KMS-11 (cell line): ENCODE measurements at regions not wholly inside any gene's neighbourhood (a gene's known extent, or its start where the extent isn't known, plus 50 kb on each side); places are given as distances from the start of the nearest gene placed in this dataset.

Source experiments
- H2AFZ ChIP-seq: fragments of 200-600 bp; sonication (generic); 2 replicates; pipeline ENCODE4 v1.6.1; 2016; ENCODE audit warnings: antibody characterized with exemption, mixed run types, low read depth
- H3K27ac ChIP-seq: fragments of 200-600 bp; sonication (generic); 2 replicates; pipeline ENCODE4 v1.6.1; 2016; ENCODE audit warnings: mild to moderate bottlenecking, mixed run types
- H3K27me3 ChIP-seq: fragments of 200-600 bp; sonication (generic); 2 replicates; pipeline ENCODE4 v1.6.1; 2017; ENCODE audit warnings: mild to moderate bottlenecking, low read depth, mixed run types, moderate library complexity; ENCODE audit not compliant: insufficient read depth
- H3K36me3 ChIP-seq: fragments of 200-600 bp; sonication (generic); 2 replicates; pipeline ENCODE4 v1.6.1; 2017; ENCODE audit warnings: mild to moderate bottlenecking, mixed run types; ENCODE audit not compliant: insufficient read depth
- H3K4me1 ChIP-seq: fragments of 200-600 bp; sonication (generic); 2 replicates; pipeline ENCODE4 v1.6.1; 2016; ENCODE audit warnings: mild to moderate bottlenecking, low read depth, mixed run types; ENCODE audit not compliant: poor library complexity, severe bottlenecking
- H3K4me2 ChIP-seq: fragments of 200-600 bp; sonication (generic); 2 replicates; pipeline ENCODE4 v1.7.0; 2016; ENCODE audit warnings: mild to moderate bottlenecking, mixed run types
- H3K4me3 ChIP-seq: fragments of 200-600 bp; sonication (generic); IDR thresholded peaks from 2 replicates; pipeline ENCODE4 v1.6.1; 2017; ENCODE audit warnings: low read depth, low read length, mixed read lengths; ENCODE audit not compliant: insufficient read depth
- H3K79me2 ChIP-seq: fragments of 200-600 bp; sonication (generic); 2 replicates; pipeline ENCODE4 v1.6.1; 2016; ENCODE audit warnings: low read depth, mixed run types; ENCODE audit not compliant: insufficient read depth
- H3K9ac ChIP-seq: fragments of 200-600 bp; sonication (generic); 2 replicates; pipeline ENCODE4 v1.6.1; 2016; ENCODE audit warnings: mild to moderate bottlenecking, mixed run types
- H4K20me1 ChIP-seq: fragments of 200-600 bp; sonication (generic); 2 replicates; pipeline ENCODE4 v1.6.1; 2016; ENCODE audit warnings: mild to moderate bottlenecking, mixed run types; ENCODE audit not compliant: insufficient read depth
- CTCF ChIP-seq: fragments of 200-600 bp; sonication (generic); conservative IDR thresholded peaks from 2 replicates; pipeline ENCODE4 v1.6.1; 2017; ENCODE audit warnings: low read depth, mild to moderate bottlenecking, antibody characterized with exemption, low read length, moderate library complexity, mixed read lengths

DNA sequence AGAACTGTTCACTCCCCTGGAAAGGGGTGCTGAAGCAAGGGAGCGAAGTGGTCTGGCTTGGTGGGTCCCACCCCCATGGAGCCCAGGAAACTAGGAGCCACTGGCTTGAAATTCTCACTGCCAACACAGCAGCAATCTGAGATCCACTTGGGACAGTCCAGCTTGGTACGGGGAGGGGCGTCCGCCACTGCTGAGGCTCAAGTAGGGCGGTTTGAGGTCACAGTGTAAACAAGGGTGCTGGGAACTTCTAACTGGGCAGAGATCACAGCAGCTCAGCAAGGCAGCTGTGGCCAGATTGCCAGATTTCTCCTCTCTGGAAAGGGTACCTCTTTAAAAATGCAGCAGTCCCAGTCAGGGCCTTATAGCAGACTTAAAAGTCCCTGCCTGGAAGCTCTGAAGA is 53.9 kb upstream of the GALNTL6 start:
- no peaks in the 10 kb centered on the region for H3K36me3 ChIP-seq
- H4K20me1 ChIP-seq: no peaks in the 10 kb centered on the region
- H3K27me3 ChIP-seq: no peaks in the 10 kb centered on the region
- no peak overlapping the region for H3K27ac ChIP-seq
- no peak for TF ChIP-seq CTCF
- H3K4me1 ChIP-seq: no peaks in the 10 kb centered on the region
- no peak overlapping the region for H3K4me2 ChIP-seq
- H3K79me2 ChIP-seq: no peaks in the 10 kb centered on the region
- no peak overlapping the region for H3K4me3 ChIP-seq
- no peak overlapping the region for H3K9ac ChIP-seq
- H2AFZ ChIP-seq: no peak overlapping the region

- no peaks in the 10 kb centered on the region for H3K27me3 ChIP-seq
Observed at GRCh38 chr4:171751538-171751937, 61.7 kb upstream of the GALNTL6 start.

DNA sequence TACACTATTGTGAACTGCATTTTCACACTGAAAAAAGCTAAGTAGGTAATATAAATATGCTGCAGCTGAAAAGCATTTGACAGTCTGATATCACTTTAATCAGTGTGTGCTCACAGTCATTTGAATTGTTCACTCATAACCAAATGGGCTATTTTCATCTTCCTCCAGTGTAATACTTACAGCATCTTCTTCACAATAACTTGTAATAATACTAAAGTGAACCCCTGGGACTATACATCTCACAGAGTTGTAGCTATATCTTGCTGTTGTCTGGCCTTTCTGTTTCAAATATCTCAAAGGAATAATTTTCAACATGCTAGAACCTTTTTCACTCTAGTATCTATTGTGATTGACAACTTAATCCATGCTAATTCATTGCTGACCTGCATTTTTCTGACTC is 66.8 kb upstream of the GALNTL6 start:
- H2AFZ ChIP-seq: no peak overlapping the region
- H3K4me3 ChIP-seq: no peak overlapping the region
- no peaks in the 10 kb centered on the region for H3K36me3 ChIP-seq
- no peaks in the 10 kb centered on the region for H3K27me3 ChIP-seq
- H3K27ac ChIP-seq: no peak overlapping the region
- no peak overlapping the region for H3K4me2 ChIP-seq
- H4K20me1 ChIP-seq: no peaks in the 10 kb centered on the region
- no peak overlapping the region for H3K9ac ChIP-seq
- no peak for TF ChIP-seq CTCF
- no peaks in the 10 kb centered on the region for H3K79me2 ChIP-seq
- no peaks in the 10 kb centered on the region for H3K4me1 ChIP-seq

More at GRCh38 chr4:171751538-171751937, 61.7 kb upstream of the GALNTL6 start:
- Histone ChIP-seq H3K36me3 (no peaks in the 10 kb centered on the region), H4K20me1 (no peaks in the 10 kb centered on the region), H3K4me2 (no peak overlapping the region), H3K4me1 (no peaks in the 10 kb centered on the region), H3K79me2 (no peaks in the 10 kb centered on the region), H2AFZ (no peak overlapping the region), H3K27ac (no peak overlapping the region), H3K4me3 (no peak overlapping the region), H3K9ac (no peak overlapping the region)
- TF ChIP-seq CTCF: no peak

DNA sequence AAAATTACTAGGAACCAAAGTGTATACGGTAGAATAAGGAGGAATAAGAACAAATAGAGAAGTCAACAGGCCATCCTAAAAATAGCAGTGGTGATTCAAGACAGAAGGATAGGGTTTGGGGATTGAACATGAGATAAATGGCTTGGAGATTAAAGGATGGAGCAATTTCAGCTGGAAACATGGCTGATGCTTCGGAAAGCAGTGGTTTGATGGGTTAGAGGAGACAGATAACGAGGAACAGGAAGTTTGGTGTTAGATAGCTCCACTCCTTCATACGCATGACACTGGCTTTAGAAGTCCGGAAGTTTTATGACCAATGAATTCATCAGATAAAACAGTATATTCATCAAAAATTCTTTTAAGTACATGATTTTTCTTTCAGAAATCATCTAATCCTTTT is 70.8 kb upstream of the GALNTL6 start:
- no peaks in the 10 kb centered on the region for H3K27me3 ChIP-seq
- no peak overlapping the region for H3K4me2 ChIP-seq
- H2AFZ ChIP-seq: no peak overlapping the region
- TF ChIP-seq CTCF: no peak
- no peak overlapping the region for H3K27ac ChIP-seq
- H3K4me1 ChIP-seq: no peaks in the 10 kb centered on the region
- H3K9ac ChIP-seq: no peak overlapping the region
- no peaks in the 10 kb centered on the region for H3K79me2 ChIP-seq
- no peak overlapping the region for H3K4me3 ChIP-seq
- no peaks in the 10 kb centered on the region for H4K20me1 ChIP-seq
- H3K36me3 ChIP-seq: no peaks in the 10 kb centered on the region
